Prostate gland (tissue), 2 donors: ENCODE measurements at regions not wholly inside any gene's neighbourhood (a gene's known extent, or its start where the extent isn't known, plus 50 kb on each side); places are given as distances from the start of the nearest gene placed in this dataset.

Experiments used
- CTCF ChIP-seq, 4 experiments: fragments of 200-600 bp in 2 of 4; fragments of 450-650 bp in 2 of 4; sonication (generic) in 2 of 4; IDR thresholded peaks; 1 replicate in 3 of 4; 2 replicates in 1 of 4; pipeline ENCODE4 v1.5.1; 2016 to 2019; ENCODE audit warnings: antibody characterized with exemption in 4 of 4, mild to moderate bottlenecking in 2 of 4, moderate library complexity in 2 of 4
- POLR2A ChIP-seq: fragments of 450-650 bp; IDR thresholded peaks from one replicate; pipeline ENCODE4 v1.6.1; 2016; ENCODE audit warnings: antibody characterized with exemption, mild to moderate bottlenecking

- TF ChIP-seq CTCF (IDR thresholded peaks at IDR 0.05) (no peak), POLR2A (peak; percentile 13)
Measured at GRCh38 chr20:19937218-19937617, 79.9 kb upstream of the NAA20 start.
